MM.1S (cell line): ENCODE measurements at regions not wholly inside any gene's neighbourhood (a gene's known extent, or its start where the extent isn't known, plus 50 kb on each side); places are given as distances from the start of the nearest gene placed in this dataset.

Experiments used
- DNase-seq: peaks from one replicate; pipeline ENCODE4 v3.0.0-alpha.2; 2015
- H2AFZ ChIP-seq: fragments of 300-600 bp; sonication (generic); 2 replicates; pipeline ENCODE4 v1.6.0; 2016; ENCODE audit warnings: antibody characterized with exemption, low read length
- H3F3A ChIP-seq: fragments of 300-600 bp; sonication (generic); 2 replicates; pipeline ENCODE4 v1.6.1; 2016; ENCODE audit warnings: mild to moderate bottlenecking, antibody characterized with exemption, low read length, moderate library complexity, mixed read lengths; ENCODE audit not compliant: insufficient read depth
- H3K27ac ChIP-seq: fragments of 300-600 bp; sonication (generic); 2 replicates; pipeline ENCODE4 v1.5.1; 2016; ENCODE audit warnings: mild to moderate bottlenecking, low read length
- H3K27me3 ChIP-seq: fragments of 300-600 bp; sonication (generic); replicated peaks from 2 replicates; pipeline ENCODE4 v1.6.0; 2016; ENCODE audit warnings: low read length; ENCODE audit not compliant: insufficient read depth
- H3K36me3 ChIP-seq: fragments of 300-600 bp; sonication (generic); replicated peaks from 2 replicates; pipeline ENCODE4 v1.6.1; 2016; ENCODE audit warnings: mild to moderate bottlenecking, low read length, mixed read lengths; ENCODE audit not compliant: insufficient read depth
- H3K4me1 ChIP-seq: fragments of 300-600 bp; sonication (generic); 2 replicates; pipeline ENCODE4 v1.6.1; 2016; ENCODE audit warnings: low read length, mixed read lengths
- H3K4me2 ChIP-seq: fragments of 300-600 bp; sonication (generic); 2 replicates; pipeline ENCODE4 v1.6.0; 2016; ENCODE audit warnings: low read depth, low read length
- H3K4me3 ChIP-seq: fragments of 300-600 bp; sonication (generic); 2 replicates; pipeline ENCODE4 v1.5.1; 2016; ENCODE audit warnings: low read length, mixed read lengths
- H3K79me2 ChIP-seq: fragments of 300-600 bp; sonication (generic); 2 replicates; pipeline ENCODE4 v1.6.1; 2016; ENCODE audit warnings: mixed run types, low read length, mixed read lengths
- H3K9ac ChIP-seq: fragments of 300-600 bp; sonication (generic); 2 replicates; pipeline ENCODE4 v1.6.1; 2016; ENCODE audit warnings: low read length, mixed read lengths
- H3K9me2 ChIP-seq: fragments of 300-600 bp; sonication (generic); replicated peaks from 2 replicates; pipeline ENCODE4 v1.6.1; 2016; ENCODE audit warnings: mild to moderate bottlenecking, low read length, mixed read lengths; ENCODE audit not compliant: insufficient read depth
- H3K9me3 ChIP-seq: fragments of 300-600 bp; sonication (generic); replicated peaks from 2 replicates; pipeline ENCODE4 v1.6.1; 2016; ENCODE audit warnings: mild to moderate bottlenecking, low read length, mixed read lengths; ENCODE audit not compliant: insufficient read depth
- H4K20me1 ChIP-seq: fragments of 300-600 bp; sonication (generic); 2 replicates; pipeline ENCODE4 v1.6.1; 2016; ENCODE audit warnings: mild to moderate bottlenecking, low read length, moderate library complexity, mixed read lengths; ENCODE audit not compliant: insufficient read depth
- EZH2 ChIP-seq: fragments of 300-600 bp; sonication (generic); optimal IDR thresholded peaks from 2 replicates; pipeline ENCODE3; 2017; ENCODE audit warnings: low read depth, mild to moderate bottlenecking, antibody characterized with exemption, low read length, mixed read lengths
- EZH2phosphoT487 ChIP-seq: fragments of 300-600 bp; sonication (generic); IDR thresholded peaks from 2 replicates; pipeline ENCODE4 v1.6.1; 2018; ENCODE audit warnings: antibody characterized with exemption, low read length
- TF ChIP-seq, protein P1 (sequence below): fragments of 300-600 bp; sonication (generic); IDR thresholded peaks from 2 replicates; pipeline ENCODE4 v1.5.1; 2016; ENCODE audit warnings: antibody characterized with exemption, low read length, mixed read lengths

DNA sequence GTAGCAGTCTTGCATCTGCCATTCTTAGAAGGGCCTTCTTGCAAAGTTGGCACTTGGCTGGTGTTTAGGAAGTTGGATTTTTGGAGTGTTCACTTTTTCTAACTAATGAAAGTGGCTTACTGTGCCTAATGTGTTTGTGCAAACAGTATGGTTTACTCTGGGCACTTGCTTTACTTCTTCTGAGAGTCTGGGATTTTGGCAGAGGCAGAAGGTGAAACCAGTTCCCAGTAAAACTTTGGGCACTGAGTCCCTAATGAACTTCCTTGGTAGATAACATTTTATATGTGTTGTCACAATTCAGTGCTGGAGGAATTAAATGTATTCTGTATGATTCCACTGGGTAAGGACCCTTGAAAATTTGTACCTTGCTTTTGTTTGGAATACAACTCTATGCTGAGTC lies 155.7 kb downstream of the FAM170A start:
- H3K9ac ChIP-seq: no peak overlapping the region
- H3F3A ChIP-seq: no peaks in the 10 kb centered on the region
- H3K9me2 ChIP-seq: no peaks in the 10 kb centered on the region
- H3K27me3 ChIP-seq: no peaks in the 10 kb centered on the region
- H2AFZ ChIP-seq: no peak overlapping the region
- no peaks in the 10 kb centered on the region for H4K20me1 ChIP-seq
- no peaks in the 10 kb centered on the region for H3K36me3 ChIP-seq
- no peaks in the 10 kb centered on the region for H3K9me3 ChIP-seq
- no peak for TF ChIP-seq EZH2phosphoT487
- no peak overlapping the region for H3K4me3 ChIP-seq
- peaks cover 11% of the 10 kb centered on the region for H3K4me1 ChIP-seq
- H3K79me2 ChIP-seq: no peaks in the 10 kb centered on the region
- no peak overlapping the region for H3K27ac ChIP-seq
- DNase-seq: no peak
- H3K4me2 ChIP-seq: no peak overlapping the region

DNA sequence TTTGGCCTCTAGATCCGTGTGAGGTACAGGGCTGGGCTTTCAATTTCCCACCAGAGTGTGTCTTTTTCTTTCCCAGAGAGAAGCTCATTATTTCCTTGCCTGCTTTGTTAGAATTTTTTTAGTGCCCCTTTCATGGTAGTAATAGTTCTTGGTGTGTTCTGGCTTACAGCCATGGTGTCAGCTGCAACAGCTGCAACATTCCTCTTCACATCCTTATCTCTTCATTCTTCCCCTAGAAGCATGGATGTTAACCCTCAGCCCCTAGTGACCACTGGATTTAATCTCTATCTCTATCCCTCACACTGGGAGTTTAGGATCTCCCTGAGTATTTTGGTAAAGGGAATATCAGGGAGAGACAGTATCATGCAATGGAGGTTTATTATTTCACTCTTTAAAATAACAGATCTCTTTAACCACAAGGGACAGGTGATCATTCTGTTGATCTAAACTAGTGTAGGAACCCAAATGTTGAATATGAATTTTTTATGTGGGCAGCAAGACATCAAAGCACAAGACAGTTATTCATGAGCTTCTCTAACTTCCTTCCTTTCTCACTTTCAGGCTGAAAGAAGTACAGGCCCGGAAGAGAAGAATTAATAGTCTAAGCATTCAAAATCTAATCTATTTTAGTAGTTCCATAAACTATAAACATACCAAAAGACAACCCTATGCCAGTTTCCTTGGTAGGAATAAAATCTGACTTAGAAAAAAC lies 160.2 kb downstream of the FAM170A start:
- peak overlapping the region; percentile 17; the same call in 1 of the 2 replicates for H3K27ac ChIP-seq
- no peak overlapping the region for H3K4me3 ChIP-seq
- H3K9me2 ChIP-seq: no peaks in the 10 kb centered on the region
- no peaks in the 10 kb centered on the region for H3K79me2 ChIP-seq
- H3K4me2 ChIP-seq: peak overlapping the region; percentile 19; the same call in 1 of the 2 replicates
- no peaks in the 10 kb centered on the region for H4K20me1 ChIP-seq
- TF ChIP-seq EZH2 (no peak), EZH2phosphoT487 (no peak)
- TF ChIP-seq, protein P1, sequence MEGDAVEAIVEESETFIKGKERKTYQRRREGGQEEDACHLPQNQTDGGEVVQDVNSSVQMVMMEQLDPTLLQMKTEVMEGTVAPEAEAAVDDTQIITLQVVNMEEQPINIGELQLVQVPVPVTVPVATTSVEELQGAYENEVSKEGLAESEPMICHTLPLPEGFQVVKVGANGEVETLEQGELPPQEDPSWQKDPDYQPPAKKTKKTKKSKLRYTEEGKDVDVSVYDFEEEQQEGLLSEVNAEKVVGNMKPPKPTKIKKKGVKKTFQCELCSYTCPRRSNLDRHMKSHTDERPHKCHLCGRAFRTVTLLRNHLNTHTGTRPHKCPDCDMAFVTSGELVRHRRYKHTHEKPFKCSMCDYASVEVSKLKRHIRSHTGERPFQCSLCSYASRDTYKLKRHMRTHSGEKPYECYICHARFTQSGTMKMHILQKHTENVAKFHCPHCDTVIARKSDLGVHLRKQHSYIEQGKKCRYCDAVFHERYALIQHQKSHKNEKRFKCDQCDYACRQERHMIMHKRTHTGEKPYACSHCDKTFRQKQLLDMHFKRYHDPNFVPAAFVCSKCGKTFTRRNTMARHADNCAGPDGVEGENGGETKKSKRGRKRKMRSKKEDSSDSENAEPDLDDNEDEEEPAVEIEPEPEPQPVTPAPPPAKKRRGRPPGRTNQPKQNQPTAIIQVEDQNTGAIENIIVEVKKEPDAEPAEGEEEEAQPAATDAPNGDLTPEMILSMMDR: no peak
- peak; percentile 57 for DNase-seq
- no peaks in the 10 kb centered on the region for H3F3A ChIP-seq
- no peaks in the 10 kb centered on the region for H3K27me3 ChIP-seq
- H3K36me3 ChIP-seq: no peaks in the 10 kb centered on the region
- peaks cover 15% of the 10 kb centered on the region for H3K4me1 ChIP-seq
- H3K9me3 ChIP-seq: no peaks in the 10 kb centered on the region
- no peak overlapping the region for H3K9ac ChIP-seq
- peak overlapping the region; percentile 21; the same call in 1 of the 2 replicates for H2AFZ ChIP-seq

DNA sequence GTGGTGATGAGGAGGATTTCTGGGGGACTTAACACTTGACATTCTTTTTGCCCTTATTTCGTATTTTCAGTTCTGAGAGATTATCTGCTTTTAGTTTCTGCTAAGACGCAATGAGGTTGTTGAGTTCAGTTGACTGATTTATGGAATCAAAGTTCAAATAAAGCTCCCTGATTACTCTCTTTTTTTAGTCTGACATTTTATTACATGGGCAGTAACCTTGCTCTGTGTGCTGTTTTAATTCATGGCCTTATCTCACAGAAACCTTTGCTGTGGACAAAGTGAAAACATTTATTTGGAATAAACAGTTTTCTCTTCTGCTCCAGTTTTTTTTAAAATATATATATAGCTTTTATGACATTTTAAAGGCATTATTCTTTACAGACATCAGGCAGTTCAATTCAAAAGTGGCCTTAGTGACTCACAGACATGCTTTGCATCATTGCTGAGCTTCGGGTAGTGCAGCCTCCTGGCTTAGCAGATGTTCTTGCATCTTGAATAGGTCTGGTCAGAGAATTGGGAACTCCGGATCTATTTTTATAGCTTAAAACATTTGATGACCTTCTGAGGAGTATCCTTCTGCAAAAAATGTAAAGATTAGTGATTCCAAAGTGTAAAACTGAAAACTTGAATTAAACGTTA lies 162.9 kb downstream of the FAM170A start:
- H3K9ac ChIP-seq: no peak overlapping the region

More for the DNA sequence above, 162.9 kb downstream of the FAM170A start:
- no peaks in the 10 kb centered on the region for H4K20me1 ChIP-seq
- H3K4me1 ChIP-seq: peaks cover 15% of the 10 kb centered on the region
- no peak overlapping the region for H3K4me2 ChIP-seq
- H3K9me2 ChIP-seq: no peaks in the 10 kb centered on the region
- no peaks in the 10 kb centered on the region for H3K9me3 ChIP-seq
- no peak overlapping the region for H3K27ac ChIP-seq
- no peaks in the 10 kb centered on the region for H3K27me3 ChIP-seq
- DNase-seq: no peak
- H3F3A ChIP-seq: no peaks in the 10 kb centered on the region
- no peak overlapping the region for H2AFZ ChIP-seq
- no peak overlapping the region for H3K4me3 ChIP-seq
- TF ChIP-seq EZH2: no peak
- no peak for TF ChIP-seq EZH2phosphoT487
- TF ChIP-seq, protein P1: no peak
- H3K79me2 ChIP-seq: no peaks in the 10 kb centered on the region
- no peaks in the 10 kb centered on the region for H3K36me3 ChIP-seq
